Activated CD8-positive, alpha-beta T cell treated with anti-CD3 and anti-CD28 coated beads, Interleukin-2, amount 10 ng/mL, durations not matched to agents 7 days and 5 days (primary cell): ENCODE measurements at regions not wholly inside any gene's neighbourhood (a gene's known extent, or its start where the extent isn't known, plus 50 kb on each side); places are given as distances from the start of the nearest gene placed in this dataset.

Experiments
- ATAC-seq: fragments of 150-1000 bp; cut with Tn5 transposase; one replicate; pipeline ENCODE4 v1.10.0; 2021; ENCODE audit warnings: moderate library complexity
- CTCF ChIA-PET: fragments of 350-600 bp; sonication (Branson Sonifier 250); formaldehyde crosslinking; loops from one replicate; lab custom pipeline; 2021; ENCODE audit warnings: antibody characterized with exemption; lab: Charles Lee
- POLR2A ChIA-PET: fragments of 350-600 bp; sonication (Branson Sonifier 250); formaldehyde crosslinking; loops from one replicate; lab custom pipeline; 2021; ENCODE audit warnings: antibody characterized with exemption; lab: Charles Lee
- DNase-seq: peaks from one replicate; pipeline ENCODE4 v3.0.0-alpha.2; 2020
- H3K27ac Mint-ChIP-seq: one replicate; pipeline ENCODE4 v1.8.0; 2021; ENCODE audit warnings: mild to moderate bottlenecking, mixed read lengths
- H3K27me3 Mint-ChIP-seq: one replicate; pipeline ENCODE4 v1.8.0; 2021; ENCODE audit warnings: low read depth, mixed read lengths
- H3K36me3 Mint-ChIP-seq: one replicate; pipeline ENCODE4 v1.8.0; 2021; ENCODE audit warnings: low read depth, mixed read lengths
- H3K4me1 Mint-ChIP-seq: one replicate; pipeline ENCODE4 v1.8.0; 2021; ENCODE audit warnings: low read depth, mixed read lengths
- H3K4me3 Mint-ChIP-seq: one replicate; pipeline ENCODE4 v1.8.0; 2021; ENCODE audit warnings: mild to moderate bottlenecking, mixed read lengths
- H3K9me3 Mint-ChIP-seq: one replicate; pipeline ENCODE4 v1.8.0; 2022; ENCODE audit warnings: mixed read lengths; ENCODE audit not compliant: insufficient read depth

- no peaks in the 10 kb centered on the region for H3K9me3 Mint-ChIP-seq
- ChIA-PET POLR2A (no interaction called here), CTCF (no interaction called here)
- DNase-seq (no peak), ATAC-seq (no peak)
- no peak overlapping the region for H3K4me3 Mint-ChIP-seq
- no peaks in the 10 kb centered on the region for H3K4me1 Mint-ChIP-seq
- no peak overlapping the region for H3K27ac Mint-ChIP-seq
- H3K36me3 Mint-ChIP-seq: no peaks in the 10 kb centered on the region
- no peaks in the 10 kb centered on the region for H3K27me3 Mint-ChIP-seq
Measured at GRCh38 chr20:7250337-7250736, 482.9 kb downstream of the BMP2 start.

- no peaks in the 10 kb centered on the region for H3K9me3 Mint-ChIP-seq
- H3K36me3 Mint-ChIP-seq: no peaks in the 10 kb centered on the region
- CTCF ChIA-PET: no interaction called here
- H3K27ac Mint-ChIP-seq: no peak overlapping the region
- POLR2A ChIA-PET: no interaction called here
- no peak overlapping the region for H3K4me3 Mint-ChIP-seq
- H3K4me1 Mint-ChIP-seq: no peaks in the 10 kb centered on the region
- no peak for ATAC-seq
- H3K27me3 Mint-ChIP-seq: no peaks in the 10 kb centered on the region
- no peak for DNase-seq
Measured at GRCh38 chr20:7257099-7257498, 489.6 kb downstream of the BMP2 start.

GRCh38 chr20:7257692-7258466, 490.4 kb downstream of the BMP2 start:
- Mint-ChIP-seq H3K4me1 (no peaks in the 10 kb centered on the region), H3K27me3 (no peaks in the 10 kb centered on the region), H3K4me3 (no peak overlapping the region), H3K9me3 (no peaks in the 10 kb centered on the region), H3K36me3 (no peaks in the 10 kb centered on the region), H3K27ac (no peak overlapping the region)
- ChIA-PET POLR2A (interaction anchor here (0.6 kb wide), 1 partner anchor 334 kb away, joined by 4 read pairs; no protein-coding TSS in a partner anchor), CTCF (no interaction called here)
- DNase-seq: no peak
- no peak for ATAC-seq

- Mint-ChIP-seq H3K4me1 (no peaks in the 10 kb centered on the region), H3K27me3 (no peaks in the 10 kb centered on the region), H3K4me3 (no peak overlapping the region), H3K36me3 (no peaks in the 10 kb centered on the region), H3K9me3 (no peaks in the 10 kb centered on the region), H3K27ac (no peak overlapping the region)
- no peak for DNase-seq
- ATAC-seq: no peak
- ChIA-PET CTCF (no interaction called here), POLR2A (no interaction called here)
Measured at GRCh38 chr20:7262803-7263202, 495.3 kb downstream of the BMP2 start.

GRCh38 chr20:7264137-7264536, 496.7 kb downstream of the BMP2 start:
- Mint-ChIP-seq H3K36me3 (no peaks in the 10 kb centered on the region), H3K4me3 (no peak overlapping the region), H3K27me3 (no peaks in the 10 kb centered on the region), H3K4me1 (no peaks in the 10 kb centered on the region), H3K9me3 (no peaks in the 10 kb centered on the region), H3K27ac (no peak overlapping the region)
- POLR2A ChIA-PET: no interaction called here
- CTCF ChIA-PET: no interaction called here
- DNase-seq: no peak
- ATAC-seq: no peak

- Mint-ChIP-seq H3K27ac (no peak overlapping the region), H3K4me3 (no peak overlapping the region), H3K27me3 (no peaks in the 10 kb centered on the region), H3K4me1 (no peaks in the 10 kb centered on the region), H3K9me3 (peaks cover 1% of the 10 kb centered on the region), H3K36me3 (no peaks in the 10 kb centered on the region)
- ATAC-seq (no peak), DNase-seq (no peak)
- CTCF ChIA-PET: no interaction called here
- POLR2A ChIA-PET: interaction anchor here (0.7 kb wide), 1 partner anchor 915 kb away, joined by 4 read pairs; no protein-coding TSS in a partner anchor
Measured at GRCh38 chr20:7269452-7269851, 502.0 kb downstream of the BMP2 start.

- Mint-ChIP-seq H3K27ac (no peak overlapping the region), H3K9me3 (peaks cover 9% of the 10 kb centered on the region), H3K36me3 (no peaks in the 10 kb centered on the region), H3K27me3 (no peaks in the 10 kb centered on the region), H3K4me1 (no peaks in the 10 kb centered on the region), H3K4me3 (no peak overlapping the region)
- no peak for DNase-seq
- ChIA-PET POLR2A (no interaction called here), CTCF (no interaction called here)
- ATAC-seq: no peak
Measured at GRCh38 chr20:7272512-7272911, 505.0 kb downstream of the BMP2 start.

- Mint-ChIP-seq H3K9me3 (peaks cover 9% of the 10 kb centered on the region), H3K4me1 (no peaks in the 10 kb centered on the region), H3K27ac (no peak overlapping the region), H3K36me3 (no peaks in the 10 kb centered on the region), H3K27me3 (no peaks in the 10 kb centered on the region), H3K4me3 (no peak overlapping the region)
- DNase-seq (no peak), ATAC-seq (no peak)
- CTCF ChIA-PET: no interaction called here
- POLR2A ChIA-PET: no interaction called here
Measured at GRCh38 chr20:7274870-7275269, 507.4 kb downstream of the BMP2 start.

- H3K4me1 Mint-ChIP-seq: no peaks in the 10 kb centered on the region
- peaks cover 9% of the 10 kb centered on the region for H3K9me3 Mint-ChIP-seq
- no peak overlapping the region for H3K4me3 Mint-ChIP-seq
- ChIA-PET CTCF (interaction anchor here (0.6 kb wide), 1 partner anchor 149 kb away, joined by 3 read pairs; no protein-coding TSS in a partner anchor), POLR2A (no interaction called here)
- ATAC-seq (no peak), DNase-seq (no peak)
- H3K27ac Mint-ChIP-seq: no peak overlapping the region
- H3K27me3 Mint-ChIP-seq: no peaks in the 10 kb centered on the region
- H3K36me3 Mint-ChIP-seq: no peaks in the 10 kb centered on the region
Measured at GRCh38 chr20:7275645-7276237, 508.3 kb downstream of the BMP2 start.

GRCh38 chr20:7285918-7286556, 518.6 kb downstream of the BMP2 start:
- Mint-ChIP-seq H3K4me1 (no peaks in the 10 kb centered on the region), H3K4me3 (no peak overlapping the region), H3K36me3 (no peaks in the 10 kb centered on the region), H3K9me3 (no peaks in the 10 kb centered on the region), H3K27ac (no peak overlapping the region), H3K27me3 (no peaks in the 10 kb centered on the region)
- POLR2A ChIA-PET: no interaction called here
- CTCF ChIA-PET: interaction anchor here (0.6 to 1.2 kb wide), 7 partner anchors 8 to 602 kb away, joined by 3 read pairs; no protein-coding TSS in a partner anchor
- ATAC-seq: no peak
- DNase-seq: peak; percentile 44

- CTCF ChIA-PET: no interaction called here
- ATAC-seq (no peak), DNase-seq (no peak)
- no peaks in the 10 kb centered on the region for H3K9me3 Mint-ChIP-seq
- no peaks in the 10 kb centered on the region for H3K4me1 Mint-ChIP-seq
- no peaks in the 10 kb centered on the region for H3K36me3 Mint-ChIP-seq
- H3K4me3 Mint-ChIP-seq: no peak overlapping the region
- POLR2A ChIA-PET: no interaction called here
- H3K27ac Mint-ChIP-seq: no peak overlapping the region
- no peaks in the 10 kb centered on the region for H3K27me3 Mint-ChIP-seq
Measured at GRCh38 chr20:7291323-7291943, 523.9 kb downstream of the BMP2 start.

- Mint-ChIP-seq H3K9me3 (no peaks in the 10 kb centered on the region), H3K4me3 (no peak overlapping the region), H3K27me3 (no peaks in the 10 kb centered on the region), H3K4me1 (no peaks in the 10 kb centered on the region), H3K36me3 (no peaks in the 10 kb centered on the region), H3K27ac (no peak overlapping the region)
- DNase-seq (no peak), ATAC-seq (no peak)
- ChIA-PET CTCF (no interaction called here), POLR2A (no interaction called here)
Measured at GRCh38 chr20:7291946-7292345, 524.5 kb downstream of the BMP2 start.
